Thyroid gland (tissue), 4 donors: ENCODE measurements at regions not wholly inside any gene's neighbourhood (a gene's known extent, or its start where the extent isn't known, plus 50 kb on each side); places are given as distances from the start of the nearest gene placed in this dataset.

Experiments
- CTCF ChIP-seq, 6 experiments: fragments of 200-600 bp in 3 of 6; fragments of 450-650 bp in 3 of 6; sonication (generic) in 3 of 6; IDR thresholded peaks; one replicate each; pipeline ENCODE4 v1.5.1; 2016 to 2019; ENCODE audit warnings: antibody characterized with exemption in 6 of 6, mild to moderate bottlenecking in 2 of 6, inconsistent platforms in 1 of 6, moderate library complexity in 1 of 6
- POLR2A ChIP-seq, 2 donors: fragments of 450-650 bp; IDR thresholded peaks; one replicate each; pipeline ENCODE4 v1.6.1; 2017; ENCODE audit warnings: antibody characterized with exemption in 2 of 2, mild to moderate bottlenecking in 2 of 2, moderate library complexity in 1 of 2

DNA sequence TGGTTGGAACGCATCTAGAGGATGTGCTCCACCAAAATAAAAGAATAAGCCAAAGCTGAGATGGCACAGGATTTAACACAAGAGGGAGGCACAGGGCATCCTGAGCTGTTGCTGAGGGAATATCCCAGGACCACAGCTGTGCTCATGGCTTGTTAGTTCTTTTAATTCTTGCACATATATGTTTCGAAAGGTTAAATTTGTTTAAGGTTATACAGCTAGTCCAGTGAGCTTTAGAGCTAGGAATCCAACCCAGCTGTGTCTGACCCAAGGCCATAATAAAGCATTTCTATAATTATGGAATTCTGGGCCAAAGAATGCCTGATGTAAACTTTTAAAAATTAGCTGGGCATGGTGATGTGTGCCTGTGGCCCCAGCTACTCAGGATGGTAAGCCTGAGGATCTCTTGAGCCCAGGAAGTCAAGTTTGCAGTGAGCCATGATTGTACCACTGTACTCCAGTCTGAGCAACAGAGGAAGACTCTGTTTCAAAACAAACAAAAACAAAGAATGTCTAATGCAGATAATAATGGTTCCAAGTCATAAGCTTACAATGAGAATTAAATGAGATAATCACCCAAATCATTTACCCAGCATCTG, 66.4 kb upstream of the CCBE1 start:
- no peak for TF ChIP-seq CTCF (IDR thresholded peaks at IDR 0.05)
- TF ChIP-seq POLR2A (IDR thresholded peaks at IDR 0.05): no peak
